Fibroblast of skin of abdomen (primary cell): ENCODE measurements at regions not wholly inside any gene's neighbourhood (a gene's known extent, or its start where the extent isn't known, plus 50 kb on each side); places are given as distances from the start of the nearest gene placed in this dataset.
"Not testable (repeated sequence)": the region's sequence is repeated elsewhere in the genome, so short reads cannot be mapped to it uniquely, and the experiment has no call there.

Experiments used
- DNase-seq: peaks from one replicate; pipeline ENCODE4 v3.0.0-alpha.2; 2013

DNA sequence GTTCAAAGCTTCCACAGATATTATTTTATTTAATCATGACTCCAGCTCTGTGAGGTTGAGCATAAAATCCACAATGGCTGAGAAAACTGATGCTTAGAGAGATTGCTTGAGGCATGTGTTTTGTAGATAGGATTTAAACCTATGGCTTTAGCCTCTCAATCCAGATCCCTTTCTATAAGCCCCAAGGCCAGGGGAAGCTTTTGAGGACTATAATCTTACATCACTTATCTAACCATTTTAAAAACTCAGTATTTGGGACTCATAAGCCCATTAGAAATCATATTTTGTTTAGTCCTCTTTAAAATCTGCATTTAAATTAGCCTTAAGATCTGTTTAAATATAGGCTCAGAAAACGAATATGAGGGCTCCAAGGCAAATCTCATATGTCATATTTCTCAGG is 135.4 kb upstream of the SERPINE2 start:
- DNase-seq = no peak

DNA sequence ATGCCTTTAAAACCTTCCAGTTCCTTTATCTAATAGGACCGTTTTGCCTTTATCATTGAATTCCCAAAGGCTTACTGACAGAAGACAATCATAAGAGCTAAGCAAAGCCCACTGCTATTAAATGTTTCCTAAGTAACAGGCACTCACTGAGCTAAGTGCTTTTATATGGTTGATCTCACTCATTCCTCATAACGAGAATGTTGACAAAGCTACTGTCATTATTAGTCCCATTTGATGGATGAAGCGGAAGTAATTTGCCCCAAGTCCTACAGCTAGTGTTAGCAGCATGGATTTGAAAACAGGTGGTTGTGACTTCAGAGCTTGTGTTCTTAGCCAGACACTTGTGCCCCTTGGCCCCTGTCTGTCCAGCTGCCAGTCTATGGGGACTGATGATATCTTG is 134.8 kb upstream of the SERPINE2 start:
- DNase-seq = no peak

DNA sequence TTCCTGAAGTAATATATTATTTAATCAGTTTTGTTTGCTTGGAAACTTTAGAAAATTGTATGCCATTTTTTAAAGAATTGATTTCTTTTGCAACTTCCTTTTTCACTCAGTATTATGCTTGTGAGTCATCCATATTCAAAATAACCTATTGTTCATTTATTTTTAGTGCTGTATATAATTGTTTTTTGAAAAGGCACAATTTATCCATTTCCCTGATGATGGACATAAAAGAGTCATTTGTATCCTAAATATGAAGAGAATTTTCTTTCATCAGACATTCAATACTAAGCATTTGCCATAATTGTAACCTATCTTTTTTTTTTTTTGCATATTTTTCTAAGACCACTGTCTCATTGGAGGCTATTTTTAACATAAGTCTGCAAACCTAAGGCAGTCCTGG is 134.1 kb upstream of the SERPINE2 start:
- no peak for DNase-seq

DNA sequence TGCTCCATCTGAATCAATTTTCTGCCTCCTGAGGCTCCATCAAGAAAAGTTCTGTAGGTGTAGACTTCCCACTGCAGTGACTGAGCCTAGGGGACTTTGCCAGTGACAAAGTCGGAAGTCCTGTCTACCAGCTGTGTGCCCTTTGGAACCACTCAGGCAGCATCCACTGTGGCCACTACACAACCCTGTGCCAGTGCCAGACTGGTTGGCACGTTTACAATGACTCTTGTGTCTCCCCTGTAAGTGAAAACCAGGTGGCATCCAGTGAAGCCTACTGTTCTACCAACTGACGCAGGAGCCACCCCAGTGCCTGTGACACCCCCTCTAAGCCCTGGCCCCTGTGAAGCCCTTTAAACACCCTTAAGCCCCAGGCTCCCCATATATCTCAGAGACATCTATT is 132.1 kb upstream of the SERPINE2 start:
- DNase-seq = no peak

DNA sequence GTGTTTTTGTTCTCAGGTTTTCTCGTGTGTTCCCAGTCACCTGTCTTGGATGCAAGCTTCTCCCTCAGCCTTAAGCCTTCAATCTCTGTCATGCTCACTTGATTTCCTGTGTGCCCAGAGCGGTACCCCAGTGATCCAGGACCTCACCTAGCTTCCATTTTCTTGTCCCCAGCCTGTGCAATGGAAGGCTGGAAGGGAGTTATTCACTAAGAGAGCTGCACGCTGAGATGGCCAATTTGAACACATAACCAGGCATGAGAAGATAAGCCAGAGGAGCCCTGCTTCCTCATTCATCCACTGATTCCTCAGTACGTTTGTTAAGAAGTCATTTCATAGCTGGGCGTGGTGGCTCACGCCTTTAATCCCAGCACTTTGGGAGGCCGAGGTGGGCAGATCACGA is 130.8 kb upstream of the SERPINE2 start:
- DNase-seq = no peak

DNA sequence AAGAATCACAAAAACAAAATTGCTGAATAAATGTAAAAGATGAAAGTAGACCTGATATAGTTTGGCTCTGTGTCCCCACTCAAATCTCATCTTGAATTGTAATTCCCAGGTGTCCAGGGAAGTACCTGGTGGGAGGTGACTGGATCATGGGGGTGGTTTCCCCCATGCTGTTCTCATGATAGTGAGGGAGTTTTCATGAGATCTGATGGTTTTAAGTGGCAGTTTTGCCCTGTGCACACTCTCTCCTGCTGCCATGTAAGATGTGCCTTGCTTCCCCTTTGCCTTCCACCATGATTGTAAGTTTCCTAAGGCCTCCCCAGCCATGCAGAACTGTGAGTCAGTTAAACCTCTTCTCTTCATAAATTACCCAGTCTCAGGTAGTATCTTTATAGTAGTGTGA is 128.7 kb upstream of the SERPINE2 start:
- not testable (repeated sequence) for DNase-seq

DNA sequence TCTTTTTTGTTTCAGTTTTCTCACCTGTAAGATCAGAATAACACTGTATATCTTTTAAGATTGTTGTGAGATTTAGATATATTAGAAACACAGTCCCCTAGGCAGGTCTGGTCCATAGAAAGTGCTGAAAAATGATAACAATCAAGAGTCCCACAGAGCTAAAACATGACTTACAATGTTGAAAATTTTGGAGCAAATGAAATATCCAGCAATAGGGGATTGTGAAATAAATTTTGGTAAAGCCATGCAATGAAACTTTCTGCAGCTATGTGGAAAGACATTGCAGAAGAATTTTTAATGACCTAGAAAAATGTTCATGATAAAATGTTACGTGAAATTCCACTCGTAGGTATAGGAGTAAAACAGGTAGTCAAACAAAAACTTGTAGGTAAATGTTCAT is 127.6 kb upstream of the SERPINE2 start:
- DNase-seq = peak; percentile 54

DNA sequence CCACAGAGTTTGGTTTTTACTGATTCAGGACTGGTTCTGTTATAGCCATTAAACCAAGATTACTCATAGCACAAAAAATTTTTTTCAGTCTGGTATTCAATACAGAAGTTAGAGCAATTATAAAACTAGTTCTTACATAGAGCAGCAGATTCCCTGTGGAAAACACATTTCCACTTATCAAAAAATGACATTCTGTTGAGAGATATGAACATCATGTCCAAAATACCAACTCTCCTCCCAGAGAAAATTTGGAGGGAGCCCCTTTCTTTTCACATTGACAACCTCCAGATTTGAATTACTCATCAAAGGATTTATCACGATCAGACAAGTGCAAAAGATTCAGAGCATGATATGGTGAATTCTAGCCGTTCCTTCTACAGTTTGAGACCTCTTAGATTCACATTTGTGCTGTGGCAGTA is 126.8 kb upstream of the SERPINE2 start:
- peak; percentile 94 for DNase-seq

DNA sequence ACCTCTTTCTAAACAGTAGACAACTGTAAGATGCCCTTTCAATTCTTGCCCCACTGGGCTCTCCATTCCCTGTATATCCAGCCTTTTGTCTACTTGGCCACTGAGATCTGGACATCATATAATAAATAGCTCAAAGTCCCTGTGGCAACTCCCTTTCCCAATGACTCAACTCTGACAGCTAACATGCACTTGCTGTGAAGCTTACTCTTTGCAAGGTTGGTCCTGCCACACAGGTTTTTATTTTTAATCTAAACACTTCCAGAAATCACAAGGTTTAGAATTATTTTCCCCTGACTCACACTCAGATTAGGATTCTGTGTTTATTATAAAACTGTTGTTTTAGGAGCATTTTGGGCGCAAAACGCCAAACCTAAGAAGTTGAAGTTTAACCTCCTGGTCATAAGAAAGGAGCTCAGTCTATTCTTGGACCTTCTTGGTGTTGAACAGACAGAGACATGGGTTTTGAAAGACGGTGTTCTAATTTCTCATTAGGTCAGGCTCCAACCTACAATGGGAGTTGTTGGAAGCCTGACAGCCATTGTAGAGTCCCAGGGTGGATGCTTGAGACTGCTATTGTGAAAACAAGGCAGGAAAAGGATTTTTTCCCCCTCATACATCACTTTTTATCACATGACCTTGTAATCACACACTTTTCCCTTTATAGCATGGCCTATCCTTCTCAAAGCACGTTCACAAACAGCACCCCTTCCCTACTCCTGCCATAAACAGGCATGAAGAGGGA is 124.7 kb upstream of the SERPINE2 start:
- DNase-seq = peak; percentile 25

DNA sequence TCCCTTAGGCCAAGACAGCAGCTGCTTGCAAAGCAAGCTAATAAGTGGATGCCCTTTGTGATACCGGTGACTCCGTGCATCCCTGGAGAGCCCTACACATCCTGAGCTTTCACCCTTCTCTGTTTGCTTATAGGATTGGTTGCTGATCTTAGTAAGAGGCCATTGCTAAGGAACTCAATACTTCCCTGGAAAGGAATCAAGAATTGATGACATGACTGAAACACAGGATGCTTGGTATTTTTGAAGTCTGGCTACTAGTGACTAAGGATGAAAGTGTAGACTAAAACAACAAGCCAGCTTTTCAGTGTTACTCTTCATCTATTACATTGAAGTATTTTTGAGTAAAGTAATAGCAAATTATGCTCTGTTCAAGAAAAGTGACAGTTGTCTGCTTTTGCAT is 123.0 kb upstream of the SERPINE2 start:
- DNase-seq = peak; percentile 88

DNA sequence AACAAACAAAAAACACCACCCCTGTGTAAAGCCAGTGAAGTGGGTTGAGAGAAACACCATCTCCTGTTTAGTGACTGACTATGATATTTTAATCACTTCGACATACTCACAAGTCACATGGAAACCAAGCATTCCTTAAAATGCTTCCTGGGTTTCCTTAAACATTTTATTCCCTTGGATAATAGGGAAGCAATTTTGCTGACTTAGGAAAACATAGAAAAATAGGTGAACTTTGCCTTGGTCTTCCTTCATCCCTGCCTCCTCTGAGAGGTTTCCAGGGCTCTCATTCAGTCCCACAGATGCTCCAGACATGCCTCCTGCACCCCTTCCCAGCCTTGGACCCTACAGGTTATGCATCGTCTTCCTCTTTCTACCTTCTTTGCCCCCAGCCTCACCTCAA is 122.6 kb upstream of the SERPINE2 start:
- DNase-seq = no peak

DNA sequence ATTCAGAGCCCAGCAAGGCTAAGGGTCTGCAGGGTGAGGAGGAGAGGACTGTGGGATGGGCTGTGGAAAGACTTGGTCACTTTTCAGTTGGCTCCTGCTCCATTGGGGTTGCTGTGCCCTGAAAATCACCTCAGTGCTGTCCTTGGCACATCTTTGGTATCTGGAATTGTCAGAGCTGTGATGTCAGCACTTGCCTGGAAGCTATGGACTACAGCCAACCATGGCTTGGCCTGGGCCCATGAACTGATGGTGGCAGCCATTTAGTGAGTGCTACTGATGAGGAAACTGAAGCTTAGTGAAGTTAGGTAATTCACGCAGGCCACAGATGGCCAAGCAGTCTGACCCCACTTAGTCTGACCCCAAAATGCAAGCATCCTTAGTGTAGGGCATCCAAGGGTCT is 121.8 kb upstream of the SERPINE2 start:
- DNase-seq = peak; percentile 45

DNA sequence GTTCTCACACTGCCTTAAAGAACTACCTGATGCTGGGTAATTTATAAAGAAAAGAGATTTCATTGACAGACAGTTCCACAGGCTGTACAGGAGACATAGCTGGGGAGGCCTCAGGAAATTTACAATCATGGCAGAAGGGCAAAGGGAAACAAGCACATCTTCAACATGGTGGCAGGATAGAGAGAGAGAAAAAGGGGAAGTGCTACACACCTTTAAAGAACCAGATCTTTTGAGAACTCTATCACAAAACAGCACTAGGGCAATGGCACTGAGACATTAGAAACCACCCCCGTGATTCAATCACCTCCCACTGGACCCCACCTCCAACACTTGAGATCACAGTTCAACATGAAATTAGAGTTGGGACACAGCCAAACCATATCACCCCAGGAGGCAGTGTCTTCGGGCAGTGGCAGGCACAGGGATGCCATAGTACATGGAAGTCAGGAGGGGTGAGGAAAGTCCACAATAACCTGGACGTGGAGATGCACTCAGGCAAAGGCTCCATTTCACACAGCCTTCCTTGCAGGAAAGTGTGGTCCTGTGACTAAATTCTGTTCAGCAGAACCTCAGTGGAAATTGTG is 120.4 kb upstream of the SERPINE2 start:
- DNase-seq = no peak

DNA sequence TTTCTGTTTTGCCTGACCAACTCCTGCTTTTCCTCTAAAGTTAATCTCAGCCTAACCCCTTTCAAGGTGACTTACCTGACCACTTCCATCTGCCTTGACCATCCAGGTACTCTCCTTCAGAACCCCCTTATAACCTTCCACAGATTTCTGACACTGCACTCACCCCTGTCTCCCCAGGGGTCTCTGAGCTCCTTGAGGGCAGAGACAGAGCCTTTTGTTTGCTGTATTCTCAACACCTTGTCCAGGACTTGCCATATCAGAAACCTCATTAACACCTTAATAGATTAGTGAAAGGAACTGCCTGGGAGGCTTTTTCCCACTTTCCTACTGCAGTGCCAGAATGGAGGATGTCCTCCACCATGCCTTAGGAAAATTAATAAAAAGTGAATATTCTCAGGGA is 119.7 kb upstream of the SERPINE2 start:
- DNase-seq = no peak

DNA sequence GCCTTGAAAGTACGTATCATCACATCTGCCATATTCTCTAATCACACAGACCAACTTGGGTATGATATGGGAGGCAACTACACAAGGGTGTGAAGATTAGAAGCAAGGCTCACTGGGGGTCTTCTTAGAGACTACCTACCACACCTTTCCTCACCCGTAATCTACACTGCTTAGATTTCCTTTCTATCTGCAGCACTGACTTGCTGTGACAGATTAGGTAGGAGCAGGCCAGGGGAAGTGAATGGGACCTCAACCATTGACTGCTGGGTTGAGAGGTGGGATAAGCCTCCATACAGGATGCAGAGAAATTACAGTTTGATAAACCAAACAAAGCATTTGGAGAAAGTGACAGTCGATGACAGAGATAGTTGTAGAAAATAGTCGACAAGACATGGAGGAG is 119.0 kb upstream of the SERPINE2 start:
- no peak for DNase-seq

DNA sequence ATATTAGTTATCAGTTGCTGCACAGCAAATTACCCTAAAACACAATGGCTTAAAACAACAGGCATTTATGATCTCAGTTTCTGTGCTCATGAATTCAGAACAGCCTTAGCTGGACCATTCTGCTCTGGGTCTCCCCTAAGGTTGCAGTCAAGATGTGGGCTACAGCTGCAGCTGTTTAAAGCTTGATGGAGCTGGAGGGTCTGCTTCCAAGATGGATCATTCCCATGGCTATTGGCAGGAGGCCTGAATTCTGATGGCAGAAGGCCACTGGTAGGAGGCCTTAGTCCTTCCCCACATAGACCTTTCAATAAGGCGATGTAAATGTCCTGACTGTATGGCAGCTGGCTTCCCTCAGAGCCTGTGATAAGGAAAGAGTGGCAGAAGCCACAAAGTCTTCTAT is 118.6 kb upstream of the SERPINE2 start:
- DNase-seq = no peak

DNA sequence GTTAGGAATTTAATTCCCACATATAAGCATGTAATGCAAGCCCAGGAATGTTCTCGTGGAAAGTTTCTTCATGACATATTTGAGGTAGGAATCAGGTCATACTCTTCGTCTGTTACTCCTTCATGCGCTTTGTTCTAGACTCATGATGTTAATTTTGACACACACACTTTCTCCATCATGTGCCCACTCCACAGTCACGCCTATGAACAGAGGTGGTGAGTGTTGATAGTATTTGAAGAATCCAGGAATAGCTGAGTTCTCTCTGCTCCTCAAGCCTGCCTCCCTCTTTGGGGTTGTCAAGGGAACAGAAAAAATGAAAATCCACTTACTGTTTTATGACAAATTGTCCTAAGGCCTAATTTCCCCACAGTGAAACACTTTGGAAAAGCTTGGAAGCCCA is 117.3 kb upstream of the SERPINE2 start:
- no peak for DNase-seq

DNA sequence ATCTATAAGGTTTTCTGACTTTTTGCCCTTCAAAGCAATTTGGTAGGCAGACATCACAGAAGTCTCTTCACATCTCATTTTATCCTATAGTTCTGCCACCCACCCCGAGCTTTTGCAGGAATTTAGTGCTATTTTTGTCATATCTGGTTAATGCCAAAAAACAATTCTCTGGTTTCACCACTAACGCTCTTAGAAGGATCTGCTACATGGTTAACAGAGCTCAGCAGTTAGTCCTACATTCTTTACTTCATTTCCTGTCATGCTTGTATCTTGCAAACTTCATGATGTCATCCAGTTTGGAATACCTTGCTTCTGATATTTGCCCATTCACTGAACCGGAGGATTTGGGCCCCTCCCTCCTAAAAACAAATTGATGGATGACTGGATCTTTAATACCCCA is 116.8 kb upstream of the SERPINE2 start:
- DNase-seq = peak; percentile 58

DNA sequence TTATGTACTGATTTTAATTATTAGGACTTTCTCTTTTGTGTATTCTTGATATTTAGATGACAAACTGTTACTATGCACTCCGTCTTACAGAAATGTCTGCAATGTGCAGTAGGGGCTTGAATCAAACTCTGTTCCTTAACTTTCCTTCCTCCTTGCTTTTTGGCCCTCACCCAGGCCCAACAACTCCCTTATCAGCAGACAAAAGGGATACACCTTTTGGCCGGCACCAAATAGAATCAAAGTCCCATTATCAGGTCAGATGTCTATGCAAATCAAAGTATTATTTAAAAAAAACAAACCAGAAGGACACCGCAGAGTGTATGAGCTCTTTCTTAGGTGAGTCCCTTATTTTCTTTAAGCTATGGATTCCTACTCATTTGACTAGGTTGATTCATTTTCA is 116.3 kb upstream of the SERPINE2 start:
- no peak for DNase-seq

DNA sequence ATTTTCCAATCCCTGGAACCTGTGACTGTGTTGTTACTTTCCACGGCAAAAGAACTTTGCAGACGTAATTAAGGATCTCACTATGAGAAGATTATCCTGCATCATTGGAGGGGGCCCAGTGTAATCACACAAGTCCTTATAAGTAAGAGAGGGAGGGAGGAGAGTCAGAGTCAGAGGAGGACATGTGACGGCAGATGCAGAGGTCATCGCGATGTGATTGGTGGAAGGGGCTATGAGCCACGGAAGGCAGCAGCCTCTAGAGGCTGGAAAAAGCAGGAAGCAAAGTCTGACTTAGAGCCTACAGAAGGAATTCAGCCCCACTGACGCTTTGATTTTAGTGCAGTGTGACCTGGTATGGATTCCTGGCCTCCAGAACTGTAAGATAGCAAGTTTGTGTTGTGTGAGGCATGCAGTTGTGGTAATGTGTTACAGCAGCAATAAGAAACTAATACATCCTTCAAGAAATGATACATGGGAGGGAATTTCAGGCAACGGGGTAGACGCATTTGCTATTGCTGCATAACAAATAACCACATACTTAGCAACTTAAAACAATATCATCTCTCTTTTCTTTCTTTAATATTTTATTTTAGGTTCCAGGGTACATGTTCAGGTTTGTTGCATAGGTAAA is 112.7 kb upstream of the SERPINE2 start:
- DNase-seq = no peak

DNA sequence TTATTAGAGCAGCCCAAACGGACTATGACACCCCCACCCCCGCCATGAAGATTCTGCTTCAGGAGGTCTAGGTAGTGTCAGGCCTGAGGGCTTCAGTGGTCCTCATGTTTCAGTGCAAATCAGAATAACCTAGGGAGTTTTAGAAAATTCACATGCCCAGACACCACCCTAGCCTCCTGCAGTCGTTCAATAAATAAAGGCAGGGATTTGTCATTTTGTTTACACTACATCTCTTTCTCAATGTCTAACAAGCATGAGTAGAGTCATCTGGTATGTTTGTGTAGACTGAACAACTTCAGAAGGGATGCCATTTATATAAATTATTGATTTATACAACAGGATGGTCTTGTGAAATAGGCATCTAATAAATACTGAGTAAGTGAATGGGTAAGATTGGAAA is 112.1 kb upstream of the SERPINE2 start:
- peak; percentile 48 for DNase-seq

DNA sequence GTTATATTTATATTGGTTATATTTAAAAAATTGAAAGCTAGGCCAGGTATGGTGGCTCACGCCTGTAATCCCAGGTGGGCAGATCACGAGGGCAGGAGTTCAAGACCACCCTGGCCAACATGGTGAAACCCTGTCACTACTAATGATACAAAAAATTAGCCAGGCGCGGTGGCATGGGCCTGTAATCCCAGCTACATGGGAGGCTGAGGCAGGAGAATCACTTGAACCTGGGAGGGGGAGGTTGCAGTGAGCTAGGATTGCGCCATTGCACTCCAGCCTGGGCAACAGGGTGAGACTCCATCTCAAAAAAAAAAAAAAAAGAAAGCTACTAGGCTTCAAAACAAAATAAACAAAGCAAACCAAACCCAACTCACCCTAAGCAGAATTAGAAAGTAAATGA is 109.0 kb upstream of the SERPINE2 start:
- DNase-seq = not testable (repeated sequence)

DNA sequence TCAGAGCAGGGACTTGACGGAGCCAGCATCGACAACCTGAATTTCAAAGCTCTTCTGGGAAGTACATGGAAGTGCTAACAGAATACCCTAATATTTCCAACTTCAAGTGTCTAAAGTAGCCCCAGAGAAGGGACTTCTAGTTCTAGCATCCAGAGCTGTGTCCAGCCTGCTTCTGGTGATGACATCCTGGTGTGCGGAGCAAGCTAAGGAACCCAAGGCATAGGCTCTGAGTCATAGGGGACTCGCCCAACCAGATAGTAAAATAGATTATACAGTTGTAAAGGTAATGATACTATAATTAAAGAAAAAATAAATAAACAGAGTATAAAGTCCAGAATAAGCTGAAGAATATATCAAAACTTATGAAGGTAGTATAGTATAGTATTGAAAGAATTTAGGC is 108.1 kb upstream of the SERPINE2 start:
- DNase-seq = no peak
